ENCODE measurements at regions not wholly inside any gene's neighbourhood (a gene's known extent, or its start where the extent isn't known, plus 50 kb on each side); places are given as distances from the start of the nearest gene placed in this dataset.
"Not testable (repeated sequence)": the region's sequence is repeated elsewhere in the genome, so short reads cannot be mapped to it uniquely, and the experiment has no call there.

- no peaks in the 10 kb centered on the region for H3K4me1 ChIP-seq
Measured at GRCh38 chrX:1754077-1754476, 139.2 kb downstream of the ASMT start.

GRCh38 chrX:1763294-1763693 lies 148.4 kb downstream of the ASMT start:
- peaks cover 0 to 13% (median 0%) of the 10 kb centered on the region in 4 donors for H3K9me3 ChIP-seq
- H3K4me1 ChIP-seq = no peaks in the 10 kb centered on the region
- no peak overlapping the region for H3K4me3 ChIP-seq
- no peak for TF ChIP-seq CTCF (IDR thresholded peaks at IDR 0.05)
- no peak for TF ChIP-seq POLR2A (IDR thresholded peaks at IDR 0.05)
- H3K36me3 ChIP-seq = no peaks in the 10 kb centered on the region
- DNase-seq = no peak
- H3K27ac ChIP-seq = no peak overlapping the region
- no peaks in the 10 kb centered on the region for H3K27me3 ChIP-seq

More at GRCh38 chrX:1754077-1754476, 139.2 kb downstream of the ASMT start:
- Histone ChIP-seq H3K9me3 (peaks cover 0 to 21% (median 0%) of the 10 kb centered on the region in 4 donors), H3K27me3 (no peaks in the 10 kb centered on the region), H3K4me3 (no peak overlapping the region), H3K36me3 (no peaks in the 10 kb centered on the region), H3K27ac (no peak overlapping the region)
- TF ChIP-seq POLR2A (IDR thresholded peaks at IDR 0.05) = no peak
- TF ChIP-seq CTCF (IDR thresholded peaks at IDR 0.05) = no peak
- no peak for DNase-seq

GRCh38 chrX:1764883-1765364 lies 150.1 kb downstream of the ASMT start:
- not testable (repeated sequence) for H3K4me3 ChIP-seq, H3K4me1 ChIP-seq, H3K27ac ChIP-seq, DNase-seq, H3K36me3 ChIP-seq, H3K27me3 ChIP-seq
- peaks cover 0 to 11% (median 4%) of the 10 kb centered on the region in 4 donors for H3K9me3 ChIP-seq

- H3K9me3 ChIP-seq = peaks cover 0 to 11% (median 4%) of the 10 kb centered on the region in 4 donors
- no peak overlapping the region for H3K27ac ChIP-seq
- TF ChIP-seq POLR2A (IDR thresholded peaks at IDR 0.05) (no peak), CTCF (IDR thresholded peaks at IDR 0.05) (no peak)
- H3K4me3 ChIP-seq = no peak overlapping the region
- H3K36me3 ChIP-seq = no peaks in the 10 kb centered on the region
- H3K4me1 ChIP-seq = no peaks in the 10 kb centered on the region
- DNase-seq = no peak
- no peaks in the 10 kb centered on the region for H3K27me3 ChIP-seq
Measured at GRCh38 chrX:1767026-1767425, 152.2 kb downstream of the ASMT start.

- Histone ChIP-seq H3K36me3 (no peaks in the 10 kb centered on the region), H3K4me1 (no peaks in the 10 kb centered on the region), H3K27ac (no peak overlapping the region), H3K27me3 (no peaks in the 10 kb centered on the region), H3K9me3 (peaks cover 0 to 4% (median 0%) of the 10 kb centered on the region in 4 donors), H3K4me3 (no peak overlapping the region)
- no peak for TF ChIP-seq POLR2A (IDR thresholded peaks at IDR 0.05)
- no peak for TF ChIP-seq CTCF (IDR thresholded peaks at IDR 0.05)
- no peak for DNase-seq
Measured at GRCh38 chrX:1778817-1779216, 164.0 kb downstream of the ASMT start.

- Histone ChIP-seq H3K36me3 (no peaks in the 10 kb centered on the region), H3K4me3 (no peak overlapping the region), H3K27me3 (no peaks in the 10 kb centered on the region), H3K4me1 (no peaks in the 10 kb centered on the region), H3K9me3 (peaks cover 0 to 8% (median 0%) of the 10 kb centered on the region in 4 donors), H3K27ac (no peak overlapping the region)
- DNase-seq = no peak
- TF ChIP-seq CTCF (IDR thresholded peaks at IDR 0.05) = no peak
- TF ChIP-seq POLR2A (IDR thresholded peaks at IDR 0.05) = no peak
Measured at GRCh38 chrX:1779626-1780025, 164.8 kb downstream of the ASMT start.

All from Peyer's patch (tissue), 4 donors.